Mammary epithelial cell (primary cell): ENCODE measurements at regions not wholly inside any gene's neighbourhood (a gene's known extent, or its start where the extent isn't known, plus 50 kb on each side); places are given as distances from the start of the nearest gene placed in this dataset.

Experiments used
- CTCF ChIP-seq, 2 donors: IDR thresholded peaks in 1 of 2; conservative IDR thresholded peaks in 1 of 2; 2 replicates each; pipeline ENCODE4 v1.5.1; 2011 to 2012; ENCODE audit warnings: inconsistent platforms in 2 of 2, low read length in 2 of 2, mild to moderate bottlenecking in 2 of 2, control low read depth in 1 of 2, low read depth in 1 of 2; ENCODE audit not compliant: insufficient read depth in 1 of 2; ENCODE audit errors: extremely low read depth in 1 of 2
- EZH2 ChIP-seq: IDR thresholded peaks from 2 replicates; pipeline ENCODE4 v1.6.1; 2012; ENCODE audit warnings: low read length, inconsistent platforms, borderline replicate concordance

GRCh38 chr3:182620723-182621434 lies 172.4 kb upstream of the ATP11B start:
- no peak for TF ChIP-seq CTCF (conservative IDR thresholded peaks at IDR 0.05 in 1 of 2, IDR thresholded peaks at IDR 0.05 in 1 of 2; ENCODE audit: extremely low read depth in 1 of 2, insufficient read depth in 1 of 2, low read depth in 1 of 2, low read length in 2 of 2)
- no peak for TF ChIP-seq EZH2
